Natural killer cell (primary cell): ENCODE measurements at regions not wholly inside any gene's neighbourhood (a gene's known extent, or its start where the extent isn't known, plus 50 kb on each side); places are given as distances from the start of the nearest gene placed in this dataset.

Experiments used
- ATAC-seq, 3 donors: fragments of 150-1000 bp in 2 of 3; fragments of 200-7000 bp in 1 of 3; cut with Tn5 transposase; 1 replicate in 1 of 3; 2 replicates in 2 of 3; pipeline ENCODE4 v1.10.0; 2021; ENCODE audit warnings: mild to moderate bottlenecking in 2 of 3, moderate library complexity in 2 of 3
- DNase-seq, 2 donors: peaks; one replicate each; pipeline versions ENCODE4 v3.0.0 to v3.0.0-alpha.2; 2013 to 2021; ENCODE audit warnings: mixed read lengths in 1 of 2
- H3K27ac ChIP-seq: one replicate; pipeline ENCODE4 v1.5.1; 2013; ENCODE audit warnings: mild to moderate bottlenecking, low read length
- H3K27me3 ChIP-seq: one replicate; pipeline ENCODE4 v1.6.1; 2013; ENCODE audit warnings: low read length; ENCODE audit not compliant: control insufficient read depth, insufficient read depth
- H3K36me3 ChIP-seq: one replicate; pipeline ENCODE4 v1.6.1; 2013; ENCODE audit warnings: low read length; ENCODE audit not compliant: control insufficient read depth, insufficient read depth
- H3K4me1 ChIP-seq: one replicate; pipeline ENCODE4 v1.6.1; 2013; ENCODE audit warnings: low read length; ENCODE audit not compliant: control insufficient read depth, insufficient read depth
- H3K4me3 ChIP-seq: one replicate; pipeline ENCODE4 v1.5.1; 2013; ENCODE audit warnings: low read length
- H3K9me3 ChIP-seq: one replicate; pipeline ENCODE4 v1.6.1; 2013; ENCODE audit warnings: low read length; ENCODE audit not compliant: control insufficient read depth, insufficient read depth
- H3K27ac Mint-ChIP-seq, 2 donors: one replicate each; pipeline ENCODE4 v1.8.0; 2022; ENCODE audit warnings: mild to moderate bottlenecking in 2 of 2, mixed read lengths in 2 of 2, moderate library complexity in 1 of 2
- H3K27me3 Mint-ChIP-seq, 2 donors: one replicate each; pipeline ENCODE4 v1.8.0; 2022; ENCODE audit warnings: low read depth in 2 of 2, mixed read lengths in 2 of 2
- H3K36me3 Mint-ChIP-seq: one replicate; pipeline ENCODE4 v1.8.0; 2022; ENCODE audit warnings: mixed read lengths
- H3K4me1 Mint-ChIP-seq, 2 donors: one replicate each; pipeline ENCODE4 v1.8.0; 2022; ENCODE audit warnings: mixed read lengths in 2 of 2
- H3K4me3 Mint-ChIP-seq: one replicate; pipeline ENCODE4 v1.8.0; 2022; ENCODE audit warnings: mild to moderate bottlenecking, moderate library complexity, mixed read lengths
- H3K9me3 Mint-ChIP-seq, 2 donors: one replicate each; pipeline ENCODE4 v1.8.0; 2022; ENCODE audit warnings: mixed read lengths in 2 of 2
- CTCF ChIP-seq: fragments of 200-600 bp; IDR thresholded peaks from one replicate; pipeline ENCODE4 v1.8.0; 2022; ENCODE audit warnings: antibody characterized with exemption
- WGBS: methylation state at CpG from one replicate; pipeline ENCODE4 v1.1.7; 2013; ENCODE audit warnings: missing lambda C conversion rate; ENCODE audit not compliant: insufficient coverage; 5-methylcytosine and 5-hydroxymethylcytosine counted together
- intact Hi-C: fragments of 100-400 bp; cut with micrococcal nuclease; formaldehyde crosslinking; loops from one replicate; pipeline ENCODE4 v1.14.2; 2022

- no peak for DNase-seq
- Mint-ChIP-seq H3K9me3 (peaks cover 12 to 17% of the 10 kb centered on the region in 2 donors), H3K27me3 (no peaks in the 10 kb centered on the region)
Measured at GRCh38 chr6:86848986-86849385, 88.3 kb upstream of the HTR1E start.

GRCh38 chr6:86832686-86833085, 104.6 kb upstream of the HTR1E start:
- H3K27me3 Mint-ChIP-seq, result no peaks in the 10 kb centered on the region
- H3K4me1 ChIP-seq, result no peaks in the 10 kb centered on the region

More at GRCh38 chr6:86848986-86849385, 88.3 kb upstream of the HTR1E start:
- H3K9me3 ChIP-seq, result no peaks in the 10 kb centered on the region
- Mint-ChIP-seq H3K36me3 (no peaks in the 10 kb centered on the region), H3K4me3 (no peak overlapping the region), H3K27ac (no peak overlapping the region), H3K4me1 (no peaks in the 10 kb centered on the region)
- no peak overlapping the region for H3K27ac ChIP-seq
- no peaks in the 10 kb centered on the region for H3K27me3 ChIP-seq
- no peak for ATAC-seq
- H3K4me3 ChIP-seq, result no peak overlapping the region
- TF ChIP-seq CTCF, result no peak
- intact Hi-C loops, result no loop called here
- H3K4me1 ChIP-seq, result no peaks in the 10 kb centered on the region
- H3K36me3 ChIP-seq, result no peaks in the 10 kb centered on the region

GRCh38 chr6:86825436-86825835, 111.9 kb upstream of the HTR1E start:
- Histone ChIP-seq H3K27ac (no peak overlapping the region), H3K27me3 (no peaks in the 10 kb centered on the region), H3K9me3 (no peaks in the 10 kb centered on the region), H3K36me3 (no peaks in the 10 kb centered on the region), H3K4me1 (no peaks in the 10 kb centered on the region), H3K4me3 (no peak overlapping the region)
- Mint-ChIP-seq H3K4me3 (no peak overlapping the region), H3K27ac (no peak overlapping the region), H3K36me3 (no peaks in the 10 kb centered on the region), H3K27me3 (no peaks in the 10 kb centered on the region), H3K4me1 (no peaks in the 10 kb centered on the region), H3K9me3 (peaks cover 3 to 8% of the 10 kb centered on the region in 2 donors)
- no CpG with 5 or more reads among the region's 3 CpGs for WGBS
- intact Hi-C loops, result no loop called here
- DNase-seq (no peak), ATAC-seq (no peak)
- TF ChIP-seq CTCF, result no peak

More at GRCh38 chr6:86832686-86833085, 104.6 kb upstream of the HTR1E start:
- DNase-seq, result no peak
- Histone ChIP-seq H3K27ac (no peak overlapping the region), H3K4me3 (no peak overlapping the region), H3K27me3 (no peaks in the 10 kb centered on the region), H3K36me3 (no peaks in the 10 kb centered on the region), H3K9me3 (no peaks in the 10 kb centered on the region)
- no peaks in the 10 kb centered on the region for H3K4me1 Mint-ChIP-seq
- H3K36me3 Mint-ChIP-seq, result no peaks in the 10 kb centered on the region
- H3K27ac Mint-ChIP-seq, result no peak overlapping the region
- ATAC-seq, result no peak
- no peak overlapping the region for H3K4me3 Mint-ChIP-seq
- intact Hi-C loops, result no loop called here
- TF ChIP-seq CTCF, result no peak
- peaks cover 7 to 8% of the 10 kb centered on the region in 2 donors for H3K9me3 Mint-ChIP-seq

GRCh38 chr6:86822747-86823146, 114.6 kb upstream of the HTR1E start:
- intact Hi-C loops, result no loop called here
- H3K4me1 Mint-ChIP-seq, result no peaks in the 10 kb centered on the region

More at GRCh38 chr6:86822747-86823146, 114.6 kb upstream of the HTR1E start:
- no peak for TF ChIP-seq CTCF
- no peak overlapping the region for H3K27ac Mint-ChIP-seq
- Histone ChIP-seq H3K27ac (no peak overlapping the region), H3K36me3 (no peaks in the 10 kb centered on the region), H3K9me3 (no peaks in the 10 kb centered on the region), H3K4me1 (no peaks in the 10 kb centered on the region), H3K27me3 (no peaks in the 10 kb centered on the region), H3K4me3 (no peak overlapping the region)
- DNase-seq (no peak), ATAC-seq (no peak)
- no peaks in the 10 kb centered on the region for H3K27me3 Mint-ChIP-seq
- H3K9me3 Mint-ChIP-seq, result peaks cover 2 to 3% of the 10 kb centered on the region in 2 donors
- no peak overlapping the region for H3K4me3 Mint-ChIP-seq
- H3K36me3 Mint-ChIP-seq, result no peaks in the 10 kb centered on the region
